SH-SY5Y (cell line): ENCODE measurements at regions not wholly inside any gene's neighbourhood (a gene's known extent, or its start where the extent isn't known, plus 50 kb on each side); places are given as distances from the start of the nearest gene placed in this dataset.

ENCODE experiments used
- GATA2 ChIP-seq: IDR thresholded peaks from 2 replicates; pipeline ENCODE4 v1.6.1; 2011; ENCODE audit warnings: mild to moderate bottlenecking, low read depth, low read length
- GATA3 ChIP-seq: IDR thresholded peaks from 2 replicates; pipeline ENCODE4 v1.6.1; 2011; ENCODE audit warnings: low read depth, mild to moderate bottlenecking, low read length, moderate library complexity

GRCh38 chr4:13284932-13285331, 199.2 kb downstream of the RAB28 start:
- no peak for TF ChIP-seq GATA2
- TF ChIP-seq GATA3 = no peak
